ENCODE measurements at regions not wholly inside any gene's neighbourhood (a gene's known extent, or its start where the extent isn't known, plus 50 kb on each side); places are given as distances from the start of the nearest gene placed in this dataset.
A peak's percentile ranks its signal among the peaks of the same experiment; 100 is the strongest.

- BruUV-seq (replicated peaks) = no TSS peak
- Histone ChIP-seq H3K36me3 (ENCODE audit: control insufficient read depth, insufficient read depth, low read length) (no peaks in the 10 kb centered on the region), H3K4me1 (no peaks in the 10 kb centered on the region), H3K9me3 (no peaks in the 10 kb centered on the region), H3K4me3 (ENCODE audit: low read depth, low read length) (no peak overlapping the region), H3K27me3 (replicated peaks; ENCODE audit: control insufficient read depth, insufficient read depth, low read length) (no peaks in the 10 kb centered on the region)
- Mint-ChIP-seq H3K9me3 (ENCODE audit: unreplicated experiment) (no peaks in the 10 kb centered on the region), H3K27me3 (ENCODE audit: insufficient read depth, unreplicated experiment) (no peaks in the 10 kb centered on the region), H3K36me3 (ENCODE audit: insufficient read depth, unreplicated experiment) (no peaks in the 10 kb centered on the region), H3K4me3 (ENCODE audit: unreplicated experiment) (no peak overlapping the region), H3K27ac (ENCODE audit: unreplicated experiment) (no peak overlapping the region), H3K4me1 (ENCODE audit: low read depth, unreplicated experiment) (no peaks in the 10 kb centered on the region)
- POLR2A ChIA-PET = no interaction called here
- CTCF ChIA-PET = no interaction called here
- DNase-seq = no peak
- no peak for TF ChIP-seq CTCF (IDR thresholded peaks at IDR 0.05; ENCODE audit: insufficient read depth in 1 of 2, low read depth in 1 of 2, low read length in 1 of 2, severe bottlenecking in 1 of 2, unreplicated experiment in 1 of 2)
- intact Hi-C loops (cut with micrococcal nuclease; ENCODE audit: unreplicated experiment) = no loop called here
Observed at GRCh38 chr3:44110648-44111047, 131.0 kb upstream of the TOPAZ1 start.

GRCh38 chr3:44111482-44111881 is 130.2 kb upstream of the TOPAZ1 start:
- ChIA-PET POLR2A (no interaction called here), CTCF (no interaction called here)
- no peak for TF ChIP-seq CTCF (IDR thresholded peaks at IDR 0.05; ENCODE audit: insufficient read depth in 1 of 2, low read depth in 1 of 2, low read length in 1 of 2, severe bottlenecking in 1 of 2, unreplicated experiment in 1 of 2)
- Histone ChIP-seq H3K36me3 (ENCODE audit: control insufficient read depth, insufficient read depth, low read length) (no peaks in the 10 kb centered on the region), H3K4me1 (no peaks in the 10 kb centered on the region), H3K27me3 (replicated peaks; ENCODE audit: control insufficient read depth, insufficient read depth, low read length) (no peaks in the 10 kb centered on the region), H3K4me3 (ENCODE audit: low read depth, low read length) (no peak overlapping the region), H3K9me3 (no peaks in the 10 kb centered on the region)
- Mint-ChIP-seq H3K27me3 (ENCODE audit: insufficient read depth, unreplicated experiment) (no peaks in the 10 kb centered on the region), H3K36me3 (ENCODE audit: insufficient read depth, unreplicated experiment) (no peaks in the 10 kb centered on the region), H3K27ac (ENCODE audit: unreplicated experiment) (no peak overlapping the region), H3K9me3 (ENCODE audit: unreplicated experiment) (no peaks in the 10 kb centered on the region), H3K4me3 (ENCODE audit: unreplicated experiment) (no peak overlapping the region), H3K4me1 (ENCODE audit: low read depth, unreplicated experiment) (no peaks in the 10 kb centered on the region)
- DNase-seq = no peak
- no TSS peak for BruUV-seq (replicated peaks)
- intact Hi-C loops (cut with micrococcal nuclease; ENCODE audit: unreplicated experiment) = no loop called here

- no TSS peak for BruUV-seq (replicated peaks)
- Histone ChIP-seq H3K27me3 (replicated peaks; ENCODE audit: control insufficient read depth, insufficient read depth, low read length) (no peaks in the 10 kb centered on the region), H3K36me3 (ENCODE audit: control insufficient read depth, insufficient read depth, low read length) (no peaks in the 10 kb centered on the region), H3K9me3 (no peaks in the 10 kb centered on the region), H3K4me1 (peaks cover 18% of the 10 kb centered on the region), H3K4me3 (ENCODE audit: low read depth, low read length) (no peak overlapping the region)
- DNase-seq = peak in 1 of 2 experiments; percentile 20
- H3K4me1 Mint-ChIP-seq (ENCODE audit: low read depth, unreplicated experiment) = peaks cover 11% of the 10 kb centered on the region
- ChIA-PET POLR2A (no interaction called here), CTCF (no interaction called here)
- no peaks in the 10 kb centered on the region for H3K9me3 Mint-ChIP-seq (ENCODE audit: unreplicated experiment)
- no peak overlapping the region for H3K4me3 Mint-ChIP-seq (ENCODE audit: unreplicated experiment)
- no peak for TF ChIP-seq CTCF (IDR thresholded peaks at IDR 0.05; ENCODE audit: insufficient read depth in 1 of 2, low read depth in 1 of 2, low read length in 1 of 2, severe bottlenecking in 1 of 2, unreplicated experiment in 1 of 2)
- no peak overlapping the region for H3K27ac Mint-ChIP-seq (ENCODE audit: unreplicated experiment)
- intact Hi-C loops (cut with micrococcal nuclease; ENCODE audit: unreplicated experiment) = no loop called here
- no peaks in the 10 kb centered on the region for H3K36me3 Mint-ChIP-seq (ENCODE audit: insufficient read depth, unreplicated experiment)
- no peaks in the 10 kb centered on the region for H3K27me3 Mint-ChIP-seq (ENCODE audit: insufficient read depth, unreplicated experiment)
Observed at GRCh38 chr3:44114142-44114541, 127.5 kb upstream of the TOPAZ1 start.

Measured in Caco-2 (cell line).